GM19035 (cell line): ENCODE measurements at regions not wholly inside any gene's neighbourhood (a gene's known extent, or its start where the extent isn't known, plus 50 kb on each side); places are given as distances from the start of the nearest gene placed in this dataset.

ENCODE experiments used
- ATAC-seq: cut with Tn5 transposase; IDR thresholded peaks from one replicate; pipeline ENCODE4 v1.9.1; 2021; ENCODE audit not compliant: unreplicated experiment

GRCh38 chrX:46447384-46447783, 97.8 kb downstream of the ZNF674 start:
- no peak for ATAC-seq

- ATAC-seq: peak; percentile 90
Observed at GRCh38 chrX:46446727-46447378, 98.4 kb downstream of the ZNF674 start.

DNA sequence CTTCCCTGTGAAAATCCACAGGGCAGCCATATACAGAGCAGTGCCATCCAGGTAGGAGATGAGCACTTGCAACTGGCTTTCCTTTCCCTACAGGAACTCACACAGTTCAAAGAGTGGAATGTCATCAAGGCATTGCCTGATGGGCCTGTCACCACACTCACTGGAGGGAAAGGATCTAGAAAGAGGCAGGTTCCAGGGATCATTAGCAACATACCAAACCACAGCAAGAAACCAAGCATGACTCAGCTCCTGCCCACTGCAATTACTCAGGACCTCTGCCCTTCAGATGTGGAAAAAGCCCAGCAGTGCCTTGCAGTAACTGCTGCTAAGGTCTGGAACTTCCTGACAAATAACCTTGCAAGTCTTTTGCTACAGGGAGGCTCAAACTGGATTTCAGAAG, 101.2 kb downstream of the ZNF674 start:
- ATAC-seq: no peak

GRCh38 chrX:46436744-46437143, 108.5 kb downstream of the ZNF674 start:
- ATAC-seq: no peak

DNA sequence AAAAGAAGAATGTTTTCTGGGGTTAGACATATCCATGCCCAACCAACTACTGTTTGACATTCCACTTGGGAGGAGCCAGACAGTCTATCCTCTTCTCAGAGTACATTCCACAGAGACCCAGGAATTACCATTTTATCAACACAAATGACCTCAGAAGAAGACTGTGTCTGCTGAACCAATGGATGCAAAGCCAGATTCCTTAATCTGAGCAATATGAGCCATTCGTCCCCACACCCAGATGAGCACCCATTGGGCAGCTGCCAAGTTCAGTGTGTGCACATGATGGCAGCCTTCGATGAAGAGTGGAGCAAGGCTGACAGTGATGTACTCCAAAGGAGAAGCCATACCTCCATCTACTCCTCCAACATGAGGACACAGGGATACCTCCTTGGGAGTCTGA, 111.3 kb downstream of the ZNF674 start:
- ATAC-seq: no peak

GRCh38 chrX:46408553-46409407, 136.4 kb downstream of the ZNF674 start:
- ATAC-seq: no peak

DNA sequence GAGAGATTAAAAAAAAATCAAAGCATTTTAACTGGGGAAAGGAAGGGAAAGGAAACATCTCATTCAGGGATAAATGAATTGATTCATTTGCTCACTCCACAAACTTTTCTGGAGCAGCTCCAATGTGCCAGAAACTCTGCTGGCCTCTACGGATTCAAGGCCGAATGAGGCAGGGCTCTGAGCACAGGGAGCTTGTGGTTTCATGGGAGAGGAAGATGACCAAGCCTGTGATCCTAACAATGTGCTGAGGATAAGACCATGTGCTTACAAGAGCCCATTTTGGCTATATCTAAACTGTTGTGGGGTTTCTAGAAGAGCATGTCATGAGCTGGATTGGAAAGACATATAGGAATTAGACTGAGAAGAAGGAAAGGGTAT, 137.5 kb downstream of the ZNF674 start:
- no peak for ATAC-seq

GRCh38 chrX:46407036-46407752, 138.0 kb downstream of the ZNF674 start:
- ATAC-seq: no peak

DNA sequence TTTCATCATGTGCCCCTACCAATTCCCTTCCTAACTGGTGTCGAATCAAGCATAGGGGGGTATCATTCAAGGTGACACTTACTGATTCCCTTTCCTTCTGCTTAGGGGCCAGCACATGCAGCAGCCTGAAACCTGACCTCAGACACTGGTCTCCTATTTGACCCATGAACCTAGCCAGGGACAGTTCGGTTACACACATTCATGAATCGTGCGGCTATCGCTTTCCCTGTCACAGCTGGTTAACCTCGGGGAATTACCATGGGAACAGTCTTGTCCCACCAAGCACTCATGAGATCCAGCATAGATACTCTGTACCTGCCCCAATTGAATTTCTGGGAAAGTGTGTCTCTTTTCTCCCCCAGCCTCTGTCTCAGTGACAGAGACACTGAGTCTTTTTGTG, 140.4 kb downstream of the ZNF674 start:
- ATAC-seq: no peak

DNA sequence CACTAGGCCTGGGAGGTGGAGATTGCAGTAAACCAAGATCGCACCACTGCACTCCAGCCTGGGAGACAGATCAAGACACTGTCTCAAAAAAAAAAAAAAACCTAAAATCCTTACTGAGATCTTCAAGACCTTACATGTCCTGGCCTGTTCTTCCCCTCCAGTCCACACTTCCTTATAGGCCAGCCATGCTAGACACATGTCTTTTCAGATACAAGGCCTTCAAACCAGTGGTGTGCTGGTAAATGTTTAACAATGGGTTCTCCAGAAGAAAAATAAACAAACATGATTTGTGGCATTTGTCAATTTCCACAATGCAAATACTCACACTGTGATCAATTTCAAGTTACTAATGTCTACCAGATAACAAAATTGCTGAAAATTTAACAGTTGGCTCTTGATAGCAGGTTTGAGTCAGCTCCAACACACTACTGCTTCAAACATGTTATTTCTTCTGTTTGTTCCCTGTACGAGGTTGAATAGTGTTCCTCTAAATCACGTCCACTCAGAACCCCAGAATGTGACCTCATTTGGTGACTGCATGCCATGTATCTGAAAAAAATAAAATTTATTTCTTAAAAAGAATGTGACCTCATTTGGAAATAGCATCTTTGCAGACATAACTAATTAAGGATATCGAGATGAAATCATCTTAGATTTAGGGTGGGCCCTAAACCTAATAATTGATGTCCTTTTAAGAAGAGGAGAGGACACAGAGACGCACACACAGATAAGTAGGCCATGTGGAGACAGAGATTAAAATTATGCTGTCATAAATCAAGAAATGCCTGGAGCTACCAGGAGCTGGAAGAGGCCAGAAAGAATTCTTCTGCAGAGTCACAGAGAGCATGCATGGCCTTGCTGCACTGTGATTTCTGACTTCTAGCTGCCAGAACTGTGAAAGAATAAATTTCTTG, 144.4 kb downstream of the ZNF674 start:
- no peak for ATAC-seq

DNA sequence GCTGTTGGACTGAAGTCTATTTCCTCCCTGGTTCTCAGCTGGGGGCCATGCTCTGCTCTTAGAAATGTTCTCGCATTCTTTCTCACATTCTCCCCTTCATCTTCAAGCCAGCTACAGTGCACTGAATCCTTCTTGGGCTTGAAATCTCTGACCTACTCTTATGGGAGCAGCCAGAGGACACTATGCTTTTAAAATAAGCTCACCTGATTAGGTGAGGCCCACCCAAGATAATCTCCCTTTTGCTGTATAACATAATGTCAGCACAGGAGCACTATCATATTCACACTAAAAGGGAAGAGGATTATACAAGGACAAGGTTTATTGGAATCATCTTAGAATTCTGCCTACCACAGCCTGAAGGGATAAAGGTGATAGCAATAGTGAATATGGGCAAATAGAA, 146.3 kb downstream of the ZNF674 start:
- ATAC-seq: no peak

DNA sequence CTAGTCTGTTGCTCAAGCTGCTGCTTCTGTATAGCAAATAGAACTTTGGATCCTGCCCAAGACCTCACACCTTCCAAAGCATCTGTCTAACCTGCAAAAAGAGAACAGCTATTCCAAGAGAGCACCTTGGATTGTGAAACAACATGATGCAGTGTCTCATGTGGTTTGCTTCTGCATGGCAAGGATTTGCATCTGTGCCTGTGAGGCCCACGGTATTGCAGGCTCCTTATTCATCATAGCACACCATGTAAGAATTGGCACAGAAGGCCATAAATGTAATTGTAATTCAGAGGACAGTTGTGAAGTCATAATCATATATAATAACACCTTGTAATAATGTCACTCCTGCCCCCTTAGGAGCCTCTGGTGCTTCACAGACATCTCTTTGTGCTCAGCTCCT, 147.1 kb downstream of the ZNF674 start:
- no peak for ATAC-seq

DNA sequence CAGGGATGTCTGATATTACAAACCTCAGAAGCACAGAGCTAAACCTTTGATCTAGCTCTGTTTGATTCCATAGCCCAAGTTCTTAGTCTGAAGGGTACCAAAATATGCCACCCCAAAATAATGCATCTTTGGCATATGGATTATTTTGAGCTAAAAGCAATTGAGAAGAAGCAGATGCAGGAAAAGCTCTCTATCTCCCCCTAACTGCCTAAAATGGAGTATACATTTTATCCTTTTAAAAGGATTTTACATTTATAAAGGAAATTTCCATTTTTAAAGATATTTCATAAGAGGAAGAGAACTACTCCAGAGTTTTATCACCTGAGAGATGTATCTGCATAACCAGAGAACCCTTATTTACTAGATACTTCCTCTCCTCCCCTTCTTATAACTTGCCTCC, 158.7 kb downstream of the ZNF674 start:
- ATAC-seq: no peak

DNA sequence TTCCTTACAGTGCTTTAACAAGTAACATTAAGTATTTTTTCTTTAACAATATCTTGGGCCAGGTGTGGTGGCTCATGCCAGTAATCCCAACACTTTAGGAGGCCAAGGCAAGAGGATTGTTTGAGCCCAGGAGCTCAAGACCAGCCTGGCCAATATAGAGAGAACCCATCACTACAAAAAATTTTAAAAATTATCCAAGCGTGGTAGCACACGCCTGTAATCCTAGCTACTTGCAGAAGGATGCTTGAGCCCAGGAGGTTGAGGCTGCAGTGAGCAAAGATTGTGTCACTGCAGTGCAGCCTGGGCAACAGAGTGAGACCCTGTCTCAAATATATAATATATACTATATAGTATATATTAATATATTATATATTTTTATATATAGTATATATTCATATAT, 162.2 kb downstream of the ZNF674 start:
- no peak for ATAC-seq

DNA sequence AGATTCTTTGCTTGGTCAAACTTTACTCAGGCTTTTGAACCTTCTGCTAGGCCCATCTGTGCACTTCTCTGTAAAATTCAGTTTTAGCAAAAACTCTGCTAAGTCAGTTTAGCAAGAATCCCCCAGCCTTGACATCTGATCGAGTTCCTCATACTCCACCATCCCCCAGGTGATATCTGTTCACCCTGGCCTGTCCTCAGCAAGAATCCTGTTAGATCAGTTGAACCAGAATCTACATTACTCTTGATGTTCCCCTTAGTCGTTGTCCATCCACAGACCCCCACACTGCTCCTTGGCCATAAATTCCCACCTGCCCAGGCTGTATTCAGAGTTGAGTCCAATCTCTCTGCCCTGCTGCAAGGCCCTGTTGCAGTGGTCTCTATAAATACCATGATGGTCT, 162.6 kb downstream of the ZNF674 start:
- no peak for ATAC-seq

GRCh38 chrX:46381630-46382029, 163.6 kb downstream of the ZNF674 start:
- ATAC-seq: no peak

GRCh38 chrX:46380148-46380752, 165.0 kb downstream of the ZNF674 start:
- ATAC-seq: no peak

DNA sequence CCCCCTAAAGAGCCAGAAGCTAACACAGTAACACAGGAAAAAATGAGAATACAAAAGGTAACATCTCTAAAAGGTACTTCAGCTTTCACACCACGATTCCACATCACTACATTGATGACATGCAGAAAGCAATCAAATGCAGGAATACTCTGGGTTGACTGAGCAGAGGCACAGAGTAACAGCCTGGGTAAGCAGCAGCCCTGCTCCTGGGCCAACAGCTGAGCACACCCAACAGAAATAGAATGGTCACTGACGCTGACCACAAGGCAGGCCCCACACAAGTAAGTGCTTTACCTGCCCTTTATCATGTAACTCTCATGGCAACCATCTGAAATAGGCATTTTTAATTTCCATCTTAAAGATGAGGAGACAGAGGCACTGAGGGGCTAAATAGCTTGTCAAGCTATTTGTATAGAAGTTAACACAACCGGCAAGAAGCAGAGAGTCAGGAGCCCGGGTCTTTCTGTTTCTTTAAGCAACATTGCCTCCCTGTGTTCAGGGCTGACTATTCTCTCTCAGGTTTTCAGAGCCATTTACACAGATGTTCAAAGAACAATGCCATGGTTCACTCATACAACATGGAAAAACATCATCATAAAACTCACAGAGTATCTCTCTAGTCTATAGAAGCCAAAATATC, 168.9 kb downstream of the ZNF674 start:
- ATAC-seq: no peak

GRCh38 chrX:46375831-46376230, 169.4 kb downstream of the ZNF674 start:
- no peak for ATAC-seq

DNA sequence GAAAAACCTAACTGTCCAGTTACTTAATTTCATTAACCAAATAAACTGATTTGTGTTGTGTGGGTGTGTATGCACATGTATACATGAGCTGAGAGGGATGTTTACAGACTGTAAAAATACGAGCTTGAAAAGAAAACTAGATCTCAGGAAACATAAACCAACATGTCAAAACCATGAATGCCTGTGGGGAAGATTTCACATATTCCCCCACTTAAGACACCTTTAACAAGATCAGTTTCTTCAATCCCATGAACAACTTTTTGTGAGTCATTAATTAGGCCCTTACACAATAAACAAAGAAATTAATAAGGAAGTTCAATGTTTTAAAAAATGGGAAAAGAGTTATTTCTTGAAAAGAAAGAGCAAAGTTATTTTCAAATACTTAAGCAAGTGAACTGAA, 170.8 kb downstream of the ZNF674 start:
- no peak for ATAC-seq
